Panc1 (cell line): ENCODE measurements at regions not wholly inside any gene's neighbourhood (a gene's known extent, or its start where the extent isn't known, plus 50 kb on each side); places are given as distances from the start of the nearest gene placed in this dataset.

Experiments
- ATAC-seq: fragments of 200-7000 bp; cut with Tn5 transposase; 2 replicates; pipeline ENCODE4 v1.9.1; 2020; ENCODE audit warnings: mild to moderate bottlenecking, moderate library complexity
- BruUV-seq: library from RNA; stranded (reverse); fragments of 400-500 nt; replicated peaks from 2 replicates; lab custom pipeline; 2021; lab: Mats Ljungman, UMichigan
- CTCF ChIA-PET: fragments of 300-600 bp; sonication (Branson Sonifier 250); formaldehyde crosslinking; loops from one replicate; lab custom pipeline; 2022; ENCODE audit warnings: antibody characterized with exemption; lab: Charles Lee
- POLR2A ChIA-PET: fragments of 300-600 bp; sonication (Branson Sonifier 250); formaldehyde crosslinking; loops from one replicate; lab custom pipeline; 2022; ENCODE audit warnings: antibody characterized with exemption; lab: Charles Lee
- DNase-seq: peaks from one replicate; pipeline ENCODE4 v3.0.0-alpha.2; 2010; ENCODE audit warnings: low read depth, low spot score
- H3K27ac ChIP-seq: 2 replicates; pipeline ENCODE4 v1.5.1; 2011; ENCODE audit warnings: mild to moderate bottlenecking, low read length, inconsistent platforms
- H3K27me3 ChIP-seq: fragments of 200-500 bp; sonication (Bioruptor generic); 2 replicates; pipeline ENCODE4 v1.6.0; 2014; ENCODE audit warnings: low read length, inconsistent platforms; ENCODE audit not compliant: control insufficient read depth, insufficient read depth
- H3K36me3 ChIP-seq: fragments of 200-500 bp; sonication (Bioruptor generic); 2 replicates; pipeline ENCODE4 v1.5.1; 2014; ENCODE audit warnings: inconsistent platforms, mild to moderate bottlenecking, low read length, moderate library complexity; ENCODE audit not compliant: control insufficient read depth, insufficient read depth
- H3K4me1 ChIP-seq: 2 replicates; pipeline ENCODE4 v1.5.1; 2011; ENCODE audit warnings: inconsistent platforms, mild to moderate bottlenecking, low read length, moderate library complexity; ENCODE audit not compliant: control insufficient read depth, insufficient read depth
- H3K4me3 ChIP-seq, 2 experiments: 2 replicates each; pipeline ENCODE4 v1.5.1; 2011 to 2012; ENCODE audit warnings: low read depth in 2 of 2, low read length in 2 of 2, mild to moderate bottlenecking in 2 of 2, inconsistent platforms in 1 of 2, moderate library complexity in 1 of 2
- H3K9me3 ChIP-seq: fragments of 200-500 bp; sonication (Bioruptor generic); 2 replicates; pipeline ENCODE4 v1.5.1; 2014; ENCODE audit warnings: low read depth, mild to moderate bottlenecking, inconsistent platforms, low read length, moderate library complexity; ENCODE audit not compliant: control insufficient read depth, insufficient read depth
- POLR2AphosphoS5 ChIP-seq: IDR thresholded peaks from 2 replicates; pipeline ENCODE4 v1.6.1; 2012; ENCODE audit warnings: mild to moderate bottlenecking, low read depth, low read length, moderate library complexity
- SIN3A ChIP-seq: IDR thresholded peaks from 2 replicates; pipeline ENCODE4 v1.6.1; 2012; ENCODE audit warnings: low read depth, mild to moderate bottlenecking, low read length, moderate library complexity, borderline replicate concordance; ENCODE audit not compliant: insufficient read depth
- TCF7L2 ChIP-seq: IDR thresholded peaks from 2 replicates; pipeline ENCODE4 v1.6.1; 2011; ENCODE audit warnings: mild to moderate bottlenecking, low read depth, low read length, inconsistent platforms
- in situ Hi-C: cut with HindIII; loops from 2 replicates; pipeline ENCODE4 v1.10.0; 2016; ENCODE audit warnings: low sequenced_read_pairs, low pct_unique_long_range_greater_than_20kb
- intact Hi-C: fragments of 100-400 bp; cut with micrococcal nuclease; formaldehyde crosslinking; loops from one replicate; pipeline ENCODE4 v1.10.0; 2022; ENCODE audit not compliant: unreplicated experiment
- TF ChIP-seq, protein P1 (sequence below), 2 experiments: IDR thresholded peaks; 2 replicates each; pipeline ENCODE4 v1.6.1; 2011 to 2012; ENCODE audit warnings: low read depth in 2 of 2, control low read depth in 1 of 2, low read length in 1 of 2, mild to moderate bottlenecking in 1 of 2, moderate library complexity in 1 of 2; ENCODE audit not compliant: insufficient read depth in 1 of 2
- TF ChIP-seq, protein P2 (sequence below): fragments of 450-650 bp; IDR thresholded peaks from 2 replicates; pipeline ENCODE4 v1.5.1; 2017; ENCODE audit warnings: mild to moderate bottlenecking

DNA sequence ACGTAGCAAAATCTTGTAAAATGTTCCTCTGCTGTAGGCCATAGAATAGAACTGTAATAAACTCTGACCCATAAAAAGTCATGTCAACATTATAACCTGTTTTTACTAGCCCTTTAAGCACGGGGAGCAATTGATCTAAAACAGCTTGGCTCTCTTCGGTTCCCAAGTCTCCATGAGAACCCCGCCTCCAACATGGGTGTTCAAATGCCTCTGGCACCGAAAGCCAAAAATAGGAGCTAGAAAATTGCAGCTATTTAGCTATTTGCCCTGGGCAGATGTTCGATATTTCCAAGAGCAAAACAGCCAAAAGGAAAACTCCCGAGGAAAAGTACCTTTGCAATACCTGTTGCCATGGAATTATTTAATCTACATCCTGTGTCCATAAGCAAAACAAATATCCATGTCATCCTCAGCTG, 563.1 kb downstream of the EFNB2 start:
- ATAC-seq, result no peak
- DNase-seq, result no peak
- peak overlapping the region; percentile 65 for H3K27ac ChIP-seq
- no peaks in the 10 kb centered on the region for H3K36me3 ChIP-seq
- in situ Hi-C loops (no loop called here), intact Hi-C loops (no loop called here)
- no TSS peak for BruUV-seq
- peak; percentile 92 for TF ChIP-seq TCF7L2
- TF ChIP-seq, protein P1, sequence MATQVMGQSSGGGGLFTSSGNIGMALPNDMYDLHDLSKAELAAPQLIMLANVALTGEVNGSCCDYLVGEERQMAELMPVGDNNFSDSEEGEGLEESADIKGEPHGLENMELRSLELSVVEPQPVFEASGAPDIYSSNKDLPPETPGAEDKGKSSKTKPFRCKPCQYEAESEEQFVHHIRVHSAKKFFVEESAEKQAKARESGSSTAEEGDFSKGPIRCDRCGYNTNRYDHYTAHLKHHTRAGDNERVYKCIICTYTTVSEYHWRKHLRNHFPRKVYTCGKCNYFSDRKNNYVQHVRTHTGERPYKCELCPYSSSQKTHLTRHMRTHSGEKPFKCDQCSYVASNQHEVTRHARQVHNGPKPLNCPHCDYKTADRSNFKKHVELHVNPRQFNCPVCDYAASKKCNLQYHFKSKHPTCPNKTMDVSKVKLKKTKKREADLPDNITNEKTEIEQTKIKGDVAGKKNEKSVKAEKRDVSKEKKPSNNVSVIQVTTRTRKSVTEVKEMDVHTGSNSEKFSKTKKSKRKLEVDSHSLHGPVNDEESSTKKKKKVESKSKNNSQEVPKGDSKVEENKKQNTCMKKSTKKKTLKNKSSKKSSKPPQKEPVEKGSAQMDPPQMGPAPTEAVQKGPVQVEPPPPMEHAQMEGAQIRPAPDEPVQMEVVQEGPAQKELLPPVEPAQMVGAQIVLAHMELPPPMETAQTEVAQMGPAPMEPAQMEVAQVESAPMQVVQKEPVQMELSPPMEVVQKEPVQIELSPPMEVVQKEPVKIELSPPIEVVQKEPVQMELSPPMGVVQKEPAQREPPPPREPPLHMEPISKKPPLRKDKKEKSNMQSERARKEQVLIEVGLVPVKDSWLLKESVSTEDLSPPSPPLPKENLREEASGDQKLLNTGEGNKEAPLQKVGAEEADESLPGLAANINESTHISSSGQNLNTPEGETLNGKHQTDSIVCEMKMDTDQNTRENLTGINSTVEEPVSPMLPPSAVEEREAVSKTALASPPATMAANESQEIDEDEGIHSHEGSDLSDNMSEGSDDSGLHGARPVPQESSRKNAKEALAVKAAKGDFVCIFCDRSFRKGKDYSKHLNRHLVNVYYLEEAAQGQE (IDR thresholded peaks at IDR 0.05; ENCODE audit: insufficient read depth in 1 of 2, low read depth in 2 of 2, low read length in 1 of 2), result no peak
- H3K4me1 ChIP-seq, result peaks cover 8% of the 10 kb centered on the region; the same call in 1 of the 2 replicates
- no peak overlapping the region for H3K4me3 ChIP-seq
- ChIA-PET POLR2A (no interaction called here), CTCF (no interaction called here)
- no peaks in the 10 kb centered on the region for H3K9me3 ChIP-seq
- H3K27me3 ChIP-seq, result no peaks in the 10 kb centered on the region

DNA sequence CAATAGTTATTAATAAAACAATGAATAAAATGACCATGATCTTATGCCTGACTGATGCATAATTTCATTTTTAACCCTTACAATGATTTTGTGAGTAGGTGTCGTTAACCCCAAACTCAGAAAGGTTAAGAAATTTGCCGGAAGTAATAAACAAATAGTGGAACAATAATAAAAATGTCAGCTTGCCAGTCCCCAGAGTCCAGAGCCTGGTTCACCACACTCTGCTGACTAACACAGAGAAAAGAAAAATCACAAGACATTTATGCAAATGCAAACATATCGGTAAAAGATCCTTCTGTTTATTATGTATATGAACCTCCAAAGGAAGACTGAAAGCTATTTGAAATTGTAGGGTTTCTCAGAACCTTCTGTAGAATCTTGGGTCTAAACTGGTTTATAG, 563.7 kb downstream of the EFNB2 start:
- ChIA-PET POLR2A (no interaction called here), CTCF (no interaction called here)
- no TSS peak for BruUV-seq
- in situ Hi-C loops (no loop called here), intact Hi-C loops (no loop called here)
- Histone ChIP-seq H3K4me1 (peaks cover 8% of the 10 kb centered on the region; the same call in 1 of the 2 replicates), H3K4me3 (no peak overlapping the region), H3K27me3 (no peaks in the 10 kb centered on the region), H3K27ac (peak overlapping the region; percentile 59; the same call in 1 of the 2 replicates), H3K9me3 (no peaks in the 10 kb centered on the region), H3K36me3 (no peaks in the 10 kb centered on the region)
- DNase-seq (no peak), ATAC-seq (no peak)
- TF ChIP-seq, protein P1 (IDR thresholded peaks at IDR 0.05; ENCODE audit: insufficient read depth in 1 of 2, low read depth in 2 of 2, low read length in 1 of 2), result no peak
- TF ChIP-seq, protein P2, sequence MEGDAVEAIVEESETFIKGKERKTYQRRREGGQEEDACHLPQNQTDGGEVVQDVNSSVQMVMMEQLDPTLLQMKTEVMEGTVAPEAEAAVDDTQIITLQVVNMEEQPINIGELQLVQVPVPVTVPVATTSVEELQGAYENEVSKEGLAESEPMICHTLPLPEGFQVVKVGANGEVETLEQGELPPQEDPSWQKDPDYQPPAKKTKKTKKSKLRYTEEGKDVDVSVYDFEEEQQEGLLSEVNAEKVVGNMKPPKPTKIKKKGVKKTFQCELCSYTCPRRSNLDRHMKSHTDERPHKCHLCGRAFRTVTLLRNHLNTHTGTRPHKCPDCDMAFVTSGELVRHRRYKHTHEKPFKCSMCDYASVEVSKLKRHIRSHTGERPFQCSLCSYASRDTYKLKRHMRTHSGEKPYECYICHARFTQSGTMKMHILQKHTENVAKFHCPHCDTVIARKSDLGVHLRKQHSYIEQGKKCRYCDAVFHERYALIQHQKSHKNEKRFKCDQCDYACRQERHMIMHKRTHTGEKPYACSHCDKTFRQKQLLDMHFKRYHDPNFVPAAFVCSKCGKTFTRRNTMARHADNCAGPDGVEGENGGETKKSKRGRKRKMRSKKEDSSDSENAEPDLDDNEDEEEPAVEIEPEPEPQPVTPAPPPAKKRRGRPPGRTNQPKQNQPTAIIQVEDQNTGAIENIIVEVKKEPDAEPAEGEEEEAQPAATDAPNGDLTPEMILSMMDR, result no peak
- TF ChIP-seq POLR2AphosphoS5, result no peak
- TF ChIP-seq SIN3A, result no peak
- TF ChIP-seq TCF7L2, result no peak
